CD4-positive, alpha-beta memory T cell (primary cell): ENCODE measurements at regions not wholly inside any gene's neighbourhood (a gene's known extent, or its start where the extent isn't known, plus 50 kb on each side); places are given as distances from the start of the nearest gene placed in this dataset.
"Not testable (repeated sequence)": the region's sequence is repeated elsewhere in the genome, so short reads cannot be mapped to it uniquely, and the experiment has no call there.

Source experiments
- CTCF ChIA-PET: fragments of 350-600 bp; sonication (Branson Sonifier 250); formaldehyde crosslinking; loops from one replicate; lab custom pipeline; 2021; ENCODE audit warnings: inconsistent platforms; ENCODE audit not compliant: partially characterized antibody; lab: Charles Lee
- POLR2A ChIA-PET: fragments of 350-600 bp; sonication (Branson Sonifier 250); formaldehyde crosslinking; loops from one replicate; lab custom pipeline; 2021; ENCODE audit not compliant: partially characterized antibody; lab: Charles Lee
- DNase-seq, 5 donors: peaks; one replicate each; pipeline versions ENCODE4 v3.0.0 to v3.0.0-alpha.2; 2020 to 2022; ENCODE audit warnings: mixed read lengths in 1 of 5
- H3K27ac ChIP-seq: one replicate; pipeline ENCODE4 v1.7.0; 2013; ENCODE audit warnings: low read depth, low read length
- H3K27me3 ChIP-seq: 2 replicates; pipeline ENCODE4 v1.7.0; 2013; ENCODE audit warnings: mild to moderate bottlenecking, low read length, moderate library complexity; ENCODE audit not compliant: insufficient read depth
- H3K36me3 ChIP-seq: 2 replicates; pipeline ENCODE4 v1.7.0; 2013; ENCODE audit warnings: mild to moderate bottlenecking, low read length, moderate library complexity; ENCODE audit not compliant: insufficient read depth
- H3K4me1 ChIP-seq: 2 replicates; pipeline ENCODE4 v1.7.0; 2013; ENCODE audit warnings: mild to moderate bottlenecking, low read length, moderate library complexity; ENCODE audit not compliant: insufficient read depth
- H3K4me3 ChIP-seq, 2 donors: one replicate each; pipeline ENCODE4 v1.7.0; 2013; ENCODE audit warnings: low read length in 2 of 2, mild to moderate bottlenecking in 1 of 2
- H3K9me3 ChIP-seq, 2 donors: one replicate each; pipeline ENCODE4 v1.7.0; 2013; ENCODE audit warnings: low read length in 2 of 2, control low read depth in 1 of 2; ENCODE audit not compliant: control insufficient read depth in 1 of 2
- H3K27ac Mint-ChIP-seq, 7 donors: one replicate each; pipeline ENCODE4 v1.8.0; 2020 to 2021; ENCODE audit warnings: mixed read lengths in 7 of 7, mild to moderate bottlenecking in 6 of 7, inconsistent platforms in 3 of 7, moderate library complexity in 3 of 7
- H3K27me3 Mint-ChIP-seq, 2 donors: one replicate each; pipeline ENCODE4 v1.8.0; 2020 to 2021; ENCODE audit warnings: mixed read lengths in 2 of 2
- H3K36me3 Mint-ChIP-seq, 2 donors: one replicate each; pipeline ENCODE4 v1.8.0; 2020 to 2021; ENCODE audit warnings: mixed read lengths in 2 of 2, inconsistent platforms in 1 of 2, mild to moderate bottlenecking in 1 of 2
- H3K4me1 Mint-ChIP-seq, 4 donors: one replicate each; pipeline ENCODE4 v1.8.0; 2020 to 2021; ENCODE audit warnings: mixed read lengths in 4 of 4, mild to moderate bottlenecking in 1 of 4
- H3K4me3 Mint-ChIP-seq, 8 donors: one replicate each; pipeline ENCODE4 v1.8.0; 2020 to 2021; ENCODE audit warnings: mixed read lengths in 8 of 8, mild to moderate bottlenecking in 7 of 8, moderate library complexity in 6 of 8, inconsistent platforms in 3 of 8
- H3K9me3 Mint-ChIP-seq, 8 donors: one replicate each; pipeline ENCODE4 v1.8.0; 2020 to 2021; ENCODE audit warnings: mixed read lengths in 8 of 8, mild to moderate bottlenecking in 5 of 8, inconsistent platforms in 3 of 8, moderate library complexity in 1 of 8
- intact Hi-C: fragments of 100-400 bp; cut with micrococcal nuclease; formaldehyde crosslinking; loops from one replicate; pipeline ENCODE4 v1.15.1; 2023

GRCh38 chr3:81874738-81875137 is 113.3 kb upstream of the GBE1 start:
- H3K4me3 ChIP-seq: no peak overlapping the region
- intact Hi-C loops: no loop called here
- no peaks in the 10 kb centered on the region for H3K36me3 ChIP-seq
- H3K4me1 Mint-ChIP-seq: no peaks in the 10 kb centered on the region
- peaks cover 0 to 6% (median 2%) of the 10 kb centered on the region in 8 donors for H3K9me3 Mint-ChIP-seq
- no peak overlapping the region for H3K27ac Mint-ChIP-seq
- no peaks in the 10 kb centered on the region for H3K4me1 ChIP-seq
- ChIA-PET CTCF (no interaction called here), POLR2A (no interaction called here)
- no peaks in the 10 kb centered on the region for H3K27me3 ChIP-seq
- H3K27ac ChIP-seq: no peak overlapping the region
- no peak for DNase-seq
- H3K4me3 Mint-ChIP-seq: no peak overlapping the region
- no peaks in the 10 kb centered on the region for H3K36me3 Mint-ChIP-seq
- H3K9me3 ChIP-seq: no peaks in the 10 kb centered on the region
- no peaks in the 10 kb centered on the region for H3K27me3 Mint-ChIP-seq

GRCh38 chr3:81872566-81872965 is 111.1 kb upstream of the GBE1 start:
- Mint-ChIP-seq H3K27me3 (peaks cover 0 to 2% of the 10 kb centered on the region in 2 donors), H3K9me3 (peaks cover 0 to 2% (median 0%) of the 10 kb centered on the region in 8 donors), H3K4me1 (no peaks in the 10 kb centered on the region), H3K4me3 (no peak overlapping the region), H3K36me3 (no peaks in the 10 kb centered on the region), H3K27ac (no peak overlapping the region)
- CTCF ChIA-PET: no interaction called here
- no peak for DNase-seq
- Histone ChIP-seq H3K27ac (no peak overlapping the region), H3K4me1 (no peaks in the 10 kb centered on the region), H3K9me3 (no peaks in the 10 kb centered on the region), H3K27me3 (no peaks in the 10 kb centered on the region), H3K36me3 (no peaks in the 10 kb centered on the region), H3K4me3 (no peak overlapping the region)
- intact Hi-C loops: no loop called here
- POLR2A ChIA-PET: no interaction called here

DNA sequence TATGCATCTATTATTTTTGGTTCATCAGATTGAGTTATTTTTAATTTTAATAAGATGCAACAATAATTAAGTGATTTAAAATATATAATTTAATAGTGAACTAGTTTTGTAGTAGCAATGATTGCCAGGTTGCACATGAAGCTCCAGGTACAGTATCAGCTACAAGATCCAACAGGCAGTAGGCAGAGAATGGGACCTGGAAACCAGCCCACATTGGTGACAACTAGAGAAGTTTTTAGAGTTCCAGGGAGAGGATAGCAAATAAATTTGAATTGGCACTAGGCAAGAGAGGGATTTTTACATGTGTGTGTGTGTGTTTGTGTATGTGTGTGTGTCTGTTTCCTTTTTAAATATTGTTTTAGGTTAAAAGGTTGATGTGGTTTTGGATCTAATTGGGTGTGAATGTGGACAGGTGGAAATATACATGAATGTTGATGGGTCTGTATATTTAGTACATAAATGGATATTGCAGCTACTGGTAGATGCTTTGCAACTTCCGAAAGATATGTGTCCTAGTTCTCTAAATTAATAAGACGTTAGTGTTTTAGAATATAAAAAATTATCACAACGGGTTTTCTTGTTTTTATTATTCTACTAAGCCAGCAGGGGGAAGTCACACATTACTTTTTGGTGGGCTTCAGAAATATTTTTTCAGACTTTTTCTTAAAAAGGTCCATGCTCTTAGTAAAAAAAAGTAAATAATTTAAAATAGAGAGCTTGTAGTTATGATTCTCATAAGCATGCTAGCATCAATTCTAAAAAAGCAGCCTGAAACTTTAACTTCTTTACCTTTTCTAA is 110.1 kb upstream of the GBE1 start:
- H3K4me1 Mint-ChIP-seq: no peaks in the 10 kb centered on the region
- peaks cover 0 to 2% of the 10 kb centered on the region in 2 donors for H3K27me3 Mint-ChIP-seq
- ChIA-PET POLR2A (no interaction called here), CTCF (no interaction called here)
- Histone ChIP-seq H3K27me3 (no peaks in the 10 kb centered on the region), H3K36me3 (no peaks in the 10 kb centered on the region), H3K9me3 (no peaks in the 10 kb centered on the region), H3K4me3 (no peak overlapping the region), H3K27ac (no peak overlapping the region), H3K4me1 (no peaks in the 10 kb centered on the region)
- H3K36me3 Mint-ChIP-seq: no peaks in the 10 kb centered on the region
- intact Hi-C loops: no loop called here
- no peaks in the 10 kb centered on the region for H3K9me3 Mint-ChIP-seq
- no peak for DNase-seq
- H3K4me3 Mint-ChIP-seq: no peak overlapping the region
- H3K27ac Mint-ChIP-seq: no peak overlapping the region

DNA sequence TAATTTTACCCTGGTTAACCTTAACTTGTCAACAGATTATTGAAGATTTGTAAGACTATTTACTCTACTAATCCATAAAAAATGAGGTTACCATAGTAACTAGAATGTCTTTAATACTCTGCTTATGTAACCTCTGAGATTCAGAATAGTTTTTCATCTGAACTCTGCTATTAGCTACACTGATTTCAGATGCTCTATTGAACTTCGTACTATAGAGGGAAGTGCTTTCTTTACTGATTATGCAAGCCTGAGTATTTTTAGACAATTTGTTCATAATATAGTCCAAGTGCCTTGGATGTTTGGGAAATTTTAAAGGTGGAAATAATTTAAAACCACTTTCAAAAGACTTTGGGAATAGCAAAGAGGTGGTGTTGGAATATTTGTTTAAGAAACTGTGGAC is 107.9 kb upstream of the GBE1 start:
- no peaks in the 10 kb centered on the region for H3K36me3 Mint-ChIP-seq
- intact Hi-C loops: no loop called here
- no peaks in the 10 kb centered on the region for H3K4me1 Mint-ChIP-seq
- H3K9me3 Mint-ChIP-seq: no peaks in the 10 kb centered on the region
- Histone ChIP-seq H3K9me3 (no peaks in the 10 kb centered on the region), H3K4me1 (no peaks in the 10 kb centered on the region), H3K36me3 (no peaks in the 10 kb centered on the region), H3K4me3 (no peak overlapping the region), H3K27me3 (no peaks in the 10 kb centered on the region), H3K27ac (no peak overlapping the region)
- DNase-seq: no peak
- H3K27ac Mint-ChIP-seq: no peak overlapping the region
- POLR2A ChIA-PET: no interaction called here
- H3K27me3 Mint-ChIP-seq: peaks cover 4 to 6% of the 10 kb centered on the region in 2 donors
- CTCF ChIA-PET: no interaction called here
- H3K4me3 Mint-ChIP-seq: no peak overlapping the region

- no peaks in the 10 kb centered on the region for H3K4me1 Mint-ChIP-seq
- no peak overlapping the region for H3K4me3 Mint-ChIP-seq
- H3K4me1 ChIP-seq: no peaks in the 10 kb centered on the region
- no peaks in the 10 kb centered on the region for H3K9me3 Mint-ChIP-seq
- peaks cover 4 to 8% of the 10 kb centered on the region in 2 donors for H3K27me3 Mint-ChIP-seq
- no peak overlapping the region for H3K4me3 ChIP-seq
- no peaks in the 10 kb centered on the region for H3K9me3 ChIP-seq
- intact Hi-C loops: no loop called here
- CTCF ChIA-PET: no interaction called here
- no peak overlapping the region for H3K27ac Mint-ChIP-seq
- H3K36me3 ChIP-seq: no peaks in the 10 kb centered on the region
- H3K36me3 Mint-ChIP-seq: no peaks in the 10 kb centered on the region
- no peaks in the 10 kb centered on the region for H3K27me3 ChIP-seq
- no peak overlapping the region for H3K27ac ChIP-seq
- no peak for DNase-seq
- POLR2A ChIA-PET: no interaction called here
Measured at GRCh38 chr3:81868597-81868996, 107.2 kb upstream of the GBE1 start.

GRCh38 chr3:81867875-81868274 is 106.4 kb upstream of the GBE1 start:
- ChIA-PET CTCF (no interaction called here), POLR2A (no interaction called here)
- Histone ChIP-seq H3K27me3 (no peaks in the 10 kb centered on the region), H3K9me3 (no peaks in the 10 kb centered on the region), H3K36me3 (no peaks in the 10 kb centered on the region), H3K27ac (no peak overlapping the region), H3K4me1 (no peaks in the 10 kb centered on the region), H3K4me3 (no peak overlapping the region)
- intact Hi-C loops: no loop called here
- Mint-ChIP-seq H3K4me3 (no peak overlapping the region), H3K27ac (no peak overlapping the region), H3K9me3 (no peaks in the 10 kb centered on the region), H3K27me3 (peaks cover 4 to 8% of the 10 kb centered on the region in 2 donors), H3K36me3 (no peaks in the 10 kb centered on the region), H3K4me1 (no peaks in the 10 kb centered on the region)
- DNase-seq: no peak

- H3K27ac Mint-ChIP-seq, H3K27me3 Mint-ChIP-seq, H3K4me1 ChIP-seq, H3K4me3 Mint-ChIP-seq, H3K9me3 Mint-ChIP-seq, intact Hi-C loops, H3K36me3 ChIP-seq, POLR2A ChIA-PET, H3K4me1 Mint-ChIP-seq, H3K36me3 Mint-ChIP-seq, H3K9me3 ChIP-seq, CTCF ChIA-PET, H3K27me3 ChIP-seq, DNase-seq, H3K4me3 ChIP-seq, H3K27ac ChIP-seq: not testable (repeated sequence)
Measured at GRCh38 chr3:81865164-81865563, 103.7 kb upstream of the GBE1 start.
